NT2/D1 (cell line): ENCODE measurements at regions not wholly inside any gene's neighbourhood (a gene's known extent, or its start where the extent isn't known, plus 50 kb on each side); places are given as distances from the start of the nearest gene placed in this dataset.

ENCODE experiments used
- YY1 ChIP-seq: IDR thresholded peaks from 2 replicates; pipeline ENCODE4 v1.6.1; 2011; ENCODE audit not compliant: insufficient read length, insufficient read depth
- ZNF274 ChIP-seq: IDR thresholded peaks from 2 replicates; pipeline ENCODE4 v1.6.1; 2011; ENCODE audit warnings: mild to moderate bottlenecking, low read depth, low read length

GRCh38 chr2:146579147-146579930 lies 1265.5 kb upstream of the ACVR2A start:
- TF ChIP-seq ZNF274 = no peak
- TF ChIP-seq YY1 = no peak
